ENCODE measurements at regions not wholly inside any gene's neighbourhood (a gene's known extent, or its start where the extent isn't known, plus 50 kb on each side); places are given as distances from the start of the nearest gene placed in this dataset.
A peak's percentile ranks its signal among the peaks of the same experiment; 100 is the strongest.

- Histone ChIP-seq H4K91ac (replicated peaks; ENCODE audit: insufficient read length, low read length) (no peak overlapping the region), H3K9me3 (ENCODE audit: insufficient read depth in 2 of 2, low read depth in 1 of 2, low read length in 1 of 2) (no peaks in the 10 kb centered on the region), H2AK5ac (ENCODE audit: low read depth, low read length) (no peak overlapping the region), H3K56ac (replicated peaks; ENCODE audit: insufficient read length, low read depth, low read length) (no peak overlapping the region), H3K23me2 (ENCODE audit: low read depth, low read length) (no peaks in the 10 kb centered on the region), H4K20me1 (replicated peaks in 1 of 2; ENCODE audit: control insufficient read depth in 1 of 2, insufficient read depth in 2 of 2, low read length in 2 of 2) (no peaks in the 10 kb centered on the region), H3K4me3 (ENCODE audit: extremely low read depth in 1 of 4, insufficient read depth in 2 of 4, low read depth in 3 of 4, low read length in 4 of 4) (no peak overlapping the region), H3K18ac (ENCODE audit: extremely low read depth, low read length) (no peak overlapping the region), H3K79me1 (ENCODE audit: low read depth, low read length) (no peaks in the 10 kb centered on the region), H3K36me3 (ENCODE audit: control insufficient read depth in 2 of 4, insufficient read depth in 4 of 4, low read length in 3 of 4) (no peaks in the 10 kb centered on the region), H3K27ac (ENCODE audit: low read depth, low read length) (no peak overlapping the region), H2BK5ac (ENCODE audit: low read depth, low read length) (no peak overlapping the region), H2BK20ac (ENCODE audit: low read length) (no peak overlapping the region), H4K8ac (ENCODE audit: extremely low read depth, insufficient read depth, low read length) (no peak overlapping the region), H3K4me1 (replicated peaks in 1 of 4; ENCODE audit: control insufficient read depth in 3 of 4, insufficient read depth in 4 of 4, low read length in 3 of 4) (no peaks in the 10 kb centered on the region), H3K27me3 (replicated peaks in 1 of 4; ENCODE audit: control insufficient read depth in 3 of 4, extremely low read depth in 1 of 4, insufficient read depth in 3 of 4, low read length in 3 of 4) (no peaks in the 10 kb centered on the region), H3K14ac (ENCODE audit: insufficient read length) (no peak overlapping the region), H2BK15ac (ENCODE audit: low read length) (no peak overlapping the region), H2AFZ (ENCODE audit: low read length) (no peak overlapping the region), H3K79me2 (ENCODE audit: control insufficient read depth in 1 of 2, insufficient read depth in 2 of 2, low read length in 2 of 2) (no peaks in the 10 kb centered on the region), H3K4me2 (ENCODE audit: insufficient read depth in 1 of 2, low read depth in 2 of 2, low read length in 2 of 2) (no peak overlapping the region), H3K23ac (ENCODE audit: insufficient read length) (no peak overlapping the region), H3K4ac (replicated peaks; ENCODE audit: insufficient read length, low read depth, low read length) (no peak overlapping the region), H2BK12ac (ENCODE audit: low read depth, low read length) (no peak overlapping the region), H3K9ac (replicated peaks in 1 of 4; ENCODE audit: extremely low read depth in 1 of 4, low read depth in 3 of 4, low read length in 3 of 4) (no peak overlapping the region), H2BK120ac (replicated peaks; ENCODE audit: low read depth, low read length) (no peak overlapping the region), H4K5ac (ENCODE audit: insufficient read length, low read depth, low read length) (no peak overlapping the region)
- FAIRE-seq (no peak), DNase-seq (ENCODE audit: low read depth in 1 of 2, low spot score in 2 of 2) (no peak)
- WGBS, 2 experiments (ENCODE audit: extremely low coverage in 1 of 2, insufficient coverage in 1 of 2, insufficient read length in 1 of 2, insufficient replicate concordance in 2 of 2, low coverage in 1 of 2, low lambda C conversion rate in 2 of 2, missing lambda C conversion rate in 1 of 2), result 73% methylated on average over 2 of the region's 2 CpGs; no CpG with 5 or more reads in 1 of the 2 experiments
- TF ChIP-seq CTCF (IDR thresholded peaks at IDR 0.05; ENCODE audit: control extremely low read depth in 1 of 3, insufficient read depth in 1 of 3, low read depth in 1 of 3, low read length in 3 of 3), result peak in 1 of 3 experiments; percentile 16; a peak in 2 of 4 replicates
- peak in 1 of 2 experiments; percentile 38; a peak in 3 of 4 replicates for TF ChIP-seq RAD21 (IDR thresholded peaks at IDR 0.05 in 1 of 2, conservative IDR thresholded peaks at IDR 0.05 in 1 of 2; ENCODE audit: low read depth in 2 of 2, low read length in 2 of 2)
- TF ChIP-seq TAF1 (IDR thresholded peaks at IDR 0.05; ENCODE audit: low read depth, low read length), result no peak
- CTCF ChIA-PET (ENCODE audit: partially characterized antibody), result interaction anchor here (0.7 to 2.4 kb wide), 6 partner anchors 10 to 1899 kb away, joined by 3 to 12 read pairs (median 4); no protein-coding TSS in a partner anchor
- POLR2A ChIA-PET (ENCODE audit: partially characterized antibody), result no interaction called here
Observed at GRCh38 chr2:13046557-13047165, 329.9 kb downstream of the TRIB2 start.

Data from H1 (cell line).